NB4 (cell line): ENCODE measurements at regions not wholly inside any gene's neighbourhood (a gene's known extent, or its start where the extent isn't known, plus 50 kb on each side); places are given as distances from the start of the nearest gene placed in this dataset.

Experiments
- CTCF ChIP-seq: IDR thresholded peaks from one replicate; pipeline ENCODE4 v1.5.1; 2012; ENCODE audit warnings: low read depth, low read length
- MYC ChIP-seq: IDR thresholded peaks from 2 replicates; pipeline ENCODE4 v1.6.1; 2011; ENCODE audit warnings: low read depth, low read length
- POLR2A ChIP-seq: IDR thresholded peaks from 2 replicates; pipeline ENCODE4 v1.6.1; 2011; ENCODE audit warnings: mild to moderate bottlenecking; ENCODE audit not compliant: insufficient read length; ENCODE audit errors: extremely low read depth

- no peak for TF ChIP-seq POLR2A
- TF ChIP-seq MYC: no peak
- no peak for TF ChIP-seq CTCF
Measured at GRCh38 chr9:13002740-13003139, 227.9 kb downstream of the LURAP1L start.
